Sigmoid colon (tissue), 6 donors: ENCODE measurements at regions not wholly inside any gene's neighbourhood (a gene's known extent, or its start where the extent isn't known, plus 50 kb on each side); places are given as distances from the start of the nearest gene placed in this dataset.
"Not testable (repeated sequence)": the region's sequence is repeated elsewhere in the genome, so short reads cannot be mapped to it uniquely, and the experiment has no call there.

Experiments
- DNase-seq: peaks from one replicate; pipeline ENCODE4 v3.0.0-alpha.2; 2019
- H3K27ac ChIP-seq, 4 donors: fragments of 200-600 bp; sonication (generic); one replicate each; pipeline ENCODE4 v1.5.1; 2016 to 2019; ENCODE audit warnings: mild to moderate bottlenecking in 1 of 4
- H3K27me3 ChIP-seq, 3 donors: fragments of 200-600 bp; sonication (generic); one replicate each; pipeline ENCODE4 v1.5.1; 2019; ENCODE audit warnings: mild to moderate bottlenecking in 1 of 3
- H3K36me3 ChIP-seq, 4 donors: fragments of 200-600 bp; sonication (generic); one replicate each; pipeline ENCODE4 v1.5.1; 2016 to 2019
- H3K4me1 ChIP-seq, 4 donors: fragments of 200-600 bp; sonication (generic); one replicate each; pipeline ENCODE4 v1.5.1; 2017 to 2019
- H3K4me3 ChIP-seq, 4 donors: fragments of 200-600 bp; sonication (generic); one replicate each; pipeline ENCODE4 v1.5.1; 2017 to 2019; ENCODE audit warnings: mild to moderate bottlenecking in 2 of 4, moderate library complexity in 1 of 4
- H3K9me3 ChIP-seq, 4 donors: fragments of 200-600 bp in 3 of 4; sonication (generic) in 3 of 4; one replicate each; pipeline versions ENCODE4 v1.5.1 to v1.6.1; 2013 to 2019
- CTCF ChIP-seq, 4 experiments: fragments of 450-650 bp in 3 of 4; fragments of 200-600 bp in 1 of 4; IDR thresholded peaks; one replicate each; pipeline ENCODE4 v1.5.1; 2016 to 2019; ENCODE audit warnings: antibody characterized with exemption in 4 of 4, mild to moderate bottlenecking in 3 of 4, moderate library complexity in 2 of 4
- EP300 ChIP-seq, 4 donors: sonication (generic); formaldehyde crosslinking; IDR thresholded peaks; one replicate each; pipeline ENCODE4 v1.6.1; 2017; ENCODE audit warnings: antibody characterized with exemption in 4 of 4
- POLR2A ChIP-seq, 2 donors: fragments of 450-650 bp; IDR thresholded peaks; one replicate each; pipeline ENCODE4 v1.6.1; 2016; ENCODE audit warnings: antibody characterized with exemption in 2 of 2, mild to moderate bottlenecking in 2 of 2, moderate library complexity in 2 of 2
- POLR2AphosphoS5 ChIP-seq, 4 donors: sonication (generic); formaldehyde crosslinking; IDR thresholded peaks; one replicate each; pipeline ENCODE4 v1.6.1; 2017; ENCODE audit warnings: antibody characterized with exemption in 4 of 4
- WGBS, 2 donors: extraction: QIAGEN DNeasy Blood & Tissue Kit; methylation state at CpG; one replicate each; pipeline ENCODE4 v1.1.7; 2013; 5-methylcytosine and 5-hydroxymethylcytosine counted together
- intact Hi-C: fragments of 100-400 bp; cut with DNase I; formaldehyde crosslinking; loops from one replicate; pipeline ENCODE4 v1.15.1; 2023
- donor health status: healthy with polysubstance abuse.
- donor health status: healthy.

GRCh38 chr6:118718297-118718696, 66.9 kb upstream of the CEP85L start:
- intact Hi-C loops: no loop called here
- Histone ChIP-seq H3K36me3 (no peaks in the 10 kb centered on the region), H3K9me3 (no peaks in the 10 kb centered on the region), H3K4me1 (no peaks in the 10 kb centered on the region), H3K27ac (no peak overlapping the region), H3K4me3 (no peak overlapping the region), H3K27me3 (no peaks in the 10 kb centered on the region)
- DNase-seq: no peak
- TF ChIP-seq POLR2AphosphoS5 (IDR thresholded peaks at IDR 0.05) (no peak), EP300 (IDR thresholded peaks at IDR 0.05) (no peak), POLR2A (IDR thresholded peaks at IDR 0.05) (no peak), CTCF (IDR thresholded peaks at IDR 0.05) (no peak)
- 85 to 90% methylated on average over 4 of the region's 4 CpGs for WGBS, 2 donors

- intact Hi-C loops: no loop called here
- Histone ChIP-seq H3K9me3 (no peaks in the 10 kb centered on the region), H3K27ac (no peak overlapping the region), H3K4me1 (no peaks in the 10 kb centered on the region), H3K4me3 (no peak overlapping the region), H3K27me3 (no peaks in the 10 kb centered on the region), H3K36me3 (no peaks in the 10 kb centered on the region)
- WGBS, 2 donors: 94 to 96% methylated on average over 13 of the region's 13 CpGs
- TF ChIP-seq CTCF (IDR thresholded peaks at IDR 0.05) (no peak), POLR2AphosphoS5 (IDR thresholded peaks at IDR 0.05) (no peak), POLR2A (IDR thresholded peaks at IDR 0.05) (no peak), EP300 (IDR thresholded peaks at IDR 0.05) (no peak)
- DNase-seq: no peak
Observed at GRCh38 chr6:118717106-118717505, 65.7 kb upstream of the CEP85L start.

- H3K27ac ChIP-seq, H3K4me3 ChIP-seq, H3K36me3 ChIP-seq, DNase-seq, intact Hi-C loops, H3K4me1 ChIP-seq, H3K9me3 ChIP-seq, H3K27me3 ChIP-seq: not testable (repeated sequence)
- 92 to 97% methylated on average over 5 of the region's 5 CpGs for WGBS, 2 donors
Observed at GRCh38 chr6:118715907-118716306, 64.5 kb upstream of the CEP85L start.

GRCh38 chr6:118715376-118715775, 64.0 kb upstream of the CEP85L start:
- Histone ChIP-seq H3K27ac (no peak overlapping the region), H3K4me1 (no peaks in the 10 kb centered on the region), H3K27me3 (no peaks in the 10 kb centered on the region), H3K36me3 (no peaks in the 10 kb centered on the region), H3K9me3 (no peaks in the 10 kb centered on the region), H3K4me3 (no peak overlapping the region)
- intact Hi-C loops: no loop called here
- TF ChIP-seq POLR2A (IDR thresholded peaks at IDR 0.05) (no peak), CTCF (IDR thresholded peaks at IDR 0.05) (no peak), EP300 (IDR thresholded peaks at IDR 0.05) (no peak), POLR2AphosphoS5 (IDR thresholded peaks at IDR 0.05) (no peak)
- WGBS, 2 donors: 90 to 93% methylated on average over 2 of the region's 2 CpGs
- no peak for DNase-seq

GRCh38 chr6:118714756-118715155, 63.4 kb upstream of the CEP85L start:
- Histone ChIP-seq H3K27ac (no peak overlapping the region), H3K9me3 (no peaks in the 10 kb centered on the region), H3K4me1 (peaks cover 0 to 3% (median 1%) of the 10 kb centered on the region in 4 donors), H3K4me3 (no peak overlapping the region), H3K36me3 (no peaks in the 10 kb centered on the region), H3K27me3 (no peaks in the 10 kb centered on the region)
- TF ChIP-seq POLR2AphosphoS5 (IDR thresholded peaks at IDR 0.05): no peak
- no peak for TF ChIP-seq CTCF (IDR thresholded peaks at IDR 0.05)
- no peak for TF ChIP-seq POLR2A (IDR thresholded peaks at IDR 0.05)
- TF ChIP-seq EP300 (IDR thresholded peaks at IDR 0.05): no peak
- intact Hi-C loops: no loop called here
- WGBS, 2 donors: 90 to 96% methylated on average over 3 of the region's 3 CpGs
- DNase-seq: no peak
